ENCODE measurements at regions not wholly inside any gene's neighbourhood (a gene's known extent, or its start where the extent isn't known, plus 50 kb on each side); places are given as distances from the start of the nearest gene placed in this dataset.
"Not testable (repeated sequence)": the region's sequence is repeated elsewhere in the genome, so short reads cannot be mapped to it uniquely, and the experiment has no call there.

DNA sequence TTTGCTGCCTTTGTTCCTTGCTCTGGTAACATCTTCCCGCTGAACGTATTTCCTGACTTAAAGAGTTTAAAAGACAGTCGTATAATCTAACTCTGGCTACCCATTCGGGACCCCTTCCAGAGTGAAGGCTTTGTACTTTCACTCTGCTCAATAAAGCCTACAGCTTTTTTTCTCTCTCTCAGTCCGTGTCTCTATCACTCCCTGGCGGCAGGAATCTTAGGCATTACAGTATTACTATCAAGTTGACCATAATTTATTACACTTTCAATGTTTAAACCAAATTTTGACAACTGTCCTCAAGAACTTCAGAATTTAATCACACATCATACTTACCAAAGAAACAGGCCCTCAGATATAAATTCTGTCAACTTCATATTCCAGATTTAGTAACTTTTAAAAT is 967.9 kb downstream of the FSCB start:
- DNase-seq (ENCODE audit: low read depth), result peak; percentile 54

DNA sequence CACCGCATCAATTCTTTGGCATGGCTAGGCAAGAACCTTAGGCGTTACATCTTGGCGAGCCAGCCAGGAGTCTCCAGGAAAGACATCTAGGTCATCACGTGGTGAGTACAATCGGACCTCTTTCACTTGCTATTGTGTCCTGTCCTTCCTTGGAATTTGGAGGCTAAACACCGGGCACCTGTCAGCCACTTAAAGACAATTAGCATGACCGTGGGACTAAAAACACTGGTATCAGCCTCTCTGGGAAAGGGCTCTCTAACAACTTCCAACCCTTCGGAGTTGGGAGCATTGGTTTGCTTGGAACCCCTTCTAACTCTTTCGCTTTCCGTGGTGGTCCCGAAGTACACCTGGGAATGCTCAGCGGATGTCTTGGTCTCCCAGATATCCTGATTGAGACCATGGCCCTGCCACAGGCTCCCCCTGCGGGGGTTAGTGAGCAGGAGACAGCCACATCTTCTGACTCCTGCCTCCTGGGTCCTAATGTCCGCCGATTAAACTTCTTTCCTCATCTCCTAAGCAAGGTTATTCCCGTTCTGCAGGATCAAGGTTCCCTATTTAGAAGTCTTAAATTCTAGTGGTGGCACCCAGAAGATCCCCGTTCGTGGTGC is 971.7 kb downstream of the FSCB start:
- DNase-seq (ENCODE audit: low read depth), result no peak

DNA sequence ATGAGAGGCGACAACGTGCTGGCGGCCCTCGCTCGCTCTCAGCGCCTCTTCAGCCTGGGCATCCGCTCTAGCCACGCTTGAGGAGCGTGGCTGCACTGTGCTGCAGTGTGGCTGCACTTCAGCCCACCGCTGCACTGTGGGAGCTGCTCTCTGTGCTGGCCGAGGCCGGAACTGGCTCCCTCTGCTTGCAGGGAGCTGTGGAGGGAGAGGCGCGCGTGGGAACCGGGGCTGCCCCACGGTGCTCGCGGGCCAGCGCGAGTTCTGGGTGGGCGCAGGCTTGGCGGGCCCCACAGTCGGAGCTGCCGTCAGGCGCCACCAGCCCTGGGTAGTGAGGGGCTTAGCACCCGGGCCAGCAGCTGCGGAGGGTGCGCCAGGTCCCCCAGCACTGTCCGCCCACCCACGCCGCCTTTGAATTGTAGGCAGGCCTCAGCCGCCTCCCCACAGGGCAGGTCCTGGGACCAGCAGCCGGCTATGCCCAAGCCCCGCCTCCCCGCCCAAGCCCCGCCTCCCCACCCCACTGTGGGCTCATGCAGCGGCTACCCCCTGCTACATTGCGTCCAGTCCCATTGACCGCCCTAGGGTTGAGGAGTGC is 974.2 kb downstream of the FSCB start:
- DNase-seq (ENCODE audit: low read depth), result no peak

DNA sequence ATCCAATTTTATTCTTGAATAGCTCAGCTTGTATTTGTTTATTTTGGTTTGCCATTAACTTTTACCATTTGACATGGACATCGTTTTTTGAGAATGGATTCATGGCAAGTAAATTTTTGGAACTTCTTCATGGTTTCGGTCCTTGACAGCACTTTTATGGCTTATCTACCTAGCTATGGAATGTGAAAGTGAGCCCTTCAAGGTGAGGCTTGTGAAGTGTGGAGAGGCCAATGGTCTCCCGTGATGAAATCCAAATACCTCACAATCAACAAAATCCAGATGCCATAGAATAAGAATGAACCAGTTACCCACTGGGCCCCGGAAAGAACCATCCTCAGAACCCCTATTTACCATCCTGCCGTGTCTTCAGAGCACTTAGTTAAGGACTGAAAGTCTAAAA is 978.8 kb downstream of the FSCB start:
- no peak for DNase-seq (ENCODE audit: low read depth)

DNA sequence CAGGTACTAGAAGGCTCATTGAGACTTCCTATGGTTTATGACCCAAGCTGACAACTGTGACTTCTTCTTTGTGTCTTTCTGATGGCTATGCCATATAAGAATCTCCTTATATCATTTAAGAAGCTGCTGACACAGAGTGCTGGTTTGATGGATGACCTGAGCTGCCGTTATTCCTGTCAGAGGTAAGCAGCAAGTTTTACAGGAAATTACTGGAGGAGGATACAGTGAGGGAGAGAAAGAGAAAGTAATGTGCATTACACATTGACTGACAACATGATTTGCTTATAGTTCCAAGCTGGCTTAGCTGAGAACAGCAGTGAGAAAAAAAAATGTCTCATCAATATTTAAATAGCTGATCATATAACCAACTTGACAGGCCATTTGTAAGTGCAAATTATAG is 981.4 kb downstream of the FSCB start:
- no peak for DNase-seq (ENCODE audit: low read depth)

DNA sequence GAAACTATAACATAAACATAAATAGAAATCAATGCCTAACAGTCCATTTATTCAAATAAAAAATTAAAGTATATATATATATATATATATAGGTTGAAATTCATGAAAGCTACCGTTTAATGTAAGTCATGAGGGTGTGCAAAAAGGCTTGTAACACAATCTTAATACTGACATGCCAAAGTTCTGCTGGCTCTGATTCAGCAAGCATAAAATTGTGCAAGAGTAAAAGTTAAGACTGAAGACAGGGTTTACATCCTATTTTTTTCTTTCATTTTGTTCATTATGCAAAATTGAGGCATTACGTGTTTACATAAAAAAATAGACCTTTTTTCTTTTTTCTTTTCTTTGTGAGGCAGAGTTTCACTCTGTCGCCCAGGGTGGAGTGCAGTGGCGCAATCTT is 984.2 kb downstream of the FSCB start:
- no peak for DNase-seq (ENCODE audit: low read depth)

DNA sequence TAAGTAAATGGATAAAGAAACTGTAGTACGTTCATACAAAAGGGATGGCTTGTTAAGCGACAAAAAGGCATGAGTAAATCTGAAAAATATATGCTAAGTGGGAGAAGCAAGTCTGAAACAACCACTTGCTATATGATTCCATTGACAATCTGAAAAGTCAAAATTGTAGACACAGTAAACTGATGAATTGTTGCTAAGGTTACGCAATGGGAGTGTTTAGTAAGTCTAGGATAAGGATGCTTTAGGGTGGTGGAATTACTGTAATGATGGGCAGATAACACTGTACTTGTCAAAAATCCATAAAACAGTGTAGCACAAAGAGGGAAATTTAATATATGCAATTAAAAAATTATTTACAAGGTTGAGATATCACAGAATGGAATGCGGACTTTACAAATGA is 984.9 kb downstream of the FSCB start:
- no peak for DNase-seq (ENCODE audit: low read depth)

DNA sequence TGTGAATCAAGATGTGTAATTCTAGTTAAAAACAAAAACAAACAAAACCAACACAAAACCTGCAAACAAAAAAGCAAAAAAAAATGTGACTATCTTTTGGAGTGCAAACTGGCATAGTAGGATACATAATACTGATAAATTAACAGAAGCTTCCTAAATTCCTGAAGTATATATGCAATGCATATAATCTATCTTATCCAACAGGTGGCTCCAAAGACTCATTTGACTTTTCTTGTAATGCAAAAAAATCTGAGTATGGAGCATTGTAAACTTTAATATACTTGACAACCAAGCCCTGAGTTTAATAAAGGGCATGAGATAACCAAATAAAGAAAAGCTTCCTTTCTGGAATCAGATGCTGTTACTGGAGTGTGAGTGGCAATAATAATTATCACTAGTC is 1003.6 kb downstream of the FSCB start:
- no peak for DNase-seq (ENCODE audit: low read depth)

DNA sequence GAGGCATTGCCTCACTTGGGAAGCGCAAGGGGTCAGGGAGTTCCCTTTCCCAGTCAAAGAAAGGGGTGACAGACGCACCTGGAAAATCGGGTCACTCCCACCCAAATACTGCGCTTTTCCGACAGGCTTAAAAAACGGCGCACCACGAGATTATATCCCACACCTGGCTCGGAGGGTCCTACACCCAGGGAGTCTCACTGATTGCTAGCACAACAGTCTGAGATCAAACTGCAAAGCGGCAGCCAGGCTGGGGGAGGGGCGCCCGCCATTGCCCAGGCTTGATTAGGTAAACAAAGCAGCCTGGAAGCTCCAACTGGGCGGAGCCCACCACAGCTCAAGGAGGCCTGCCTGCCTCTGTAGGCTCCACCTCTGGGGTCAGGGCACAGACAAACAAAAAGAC is 1014.7 kb downstream of the FSCB start:
- DNase-seq (ENCODE audit: low read depth), result not testable (repeated sequence)

DNA sequence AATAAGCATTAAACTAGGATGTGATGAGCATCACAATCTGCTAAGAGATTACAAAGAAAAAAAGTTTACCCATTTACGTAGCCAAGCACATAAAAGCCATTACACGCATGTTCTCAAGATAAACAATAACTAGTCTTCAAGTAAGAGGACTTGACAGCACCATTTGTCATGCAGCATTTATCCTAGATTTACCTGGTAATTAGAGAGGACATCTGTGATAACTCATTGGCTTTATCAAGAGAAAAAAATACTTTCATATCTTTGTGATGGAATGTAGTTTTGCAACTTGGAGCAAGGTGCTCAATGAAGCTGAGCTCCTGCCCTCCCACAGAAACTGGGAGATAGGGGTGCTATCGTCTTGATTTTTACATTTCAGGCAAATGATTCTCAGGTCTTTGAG is 1023.7 kb downstream of the FSCB start:
- DNase-seq (ENCODE audit: low read depth), result peak; percentile 3

DNA sequence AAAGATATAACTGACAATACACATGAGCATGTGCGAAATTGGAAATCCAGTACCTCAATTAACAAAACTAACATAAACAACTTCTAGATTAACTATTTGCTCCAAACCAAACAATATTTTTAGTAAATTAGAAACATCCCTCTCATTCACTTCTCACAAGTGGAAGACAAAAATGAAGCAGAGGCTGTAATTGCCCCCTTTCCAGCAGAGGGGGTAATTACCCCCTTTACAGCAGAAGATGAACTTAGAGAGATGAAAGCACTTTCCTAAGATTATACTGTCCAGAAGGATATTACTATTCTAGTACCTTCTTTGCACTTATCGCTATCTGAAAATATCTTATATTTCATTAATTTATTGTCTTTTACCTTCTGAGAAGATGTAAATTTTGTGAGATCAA is 1025.2 kb downstream of the FSCB start:
- no peak for DNase-seq (ENCODE audit: low read depth)

DNA sequence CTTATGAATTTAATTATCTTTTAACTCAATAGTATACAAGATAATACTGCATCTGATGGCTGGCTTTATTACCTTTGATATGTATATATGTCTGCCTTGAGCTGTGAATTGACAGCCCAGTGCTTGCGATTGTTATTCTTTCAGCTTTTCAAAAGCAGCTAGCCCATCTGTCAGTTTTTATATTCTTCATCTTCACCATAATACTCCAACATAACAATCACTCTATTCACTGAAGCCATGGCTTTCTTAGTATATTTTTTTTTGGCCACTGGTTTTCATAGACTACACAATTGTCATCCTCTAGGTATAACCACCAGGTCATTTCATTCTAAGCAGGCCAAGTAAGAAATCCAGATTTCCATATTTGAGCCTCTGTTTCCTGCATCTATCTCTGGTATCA is 1026.1 kb downstream of the FSCB start:
- no peak for DNase-seq (ENCODE audit: low read depth)

DNA sequence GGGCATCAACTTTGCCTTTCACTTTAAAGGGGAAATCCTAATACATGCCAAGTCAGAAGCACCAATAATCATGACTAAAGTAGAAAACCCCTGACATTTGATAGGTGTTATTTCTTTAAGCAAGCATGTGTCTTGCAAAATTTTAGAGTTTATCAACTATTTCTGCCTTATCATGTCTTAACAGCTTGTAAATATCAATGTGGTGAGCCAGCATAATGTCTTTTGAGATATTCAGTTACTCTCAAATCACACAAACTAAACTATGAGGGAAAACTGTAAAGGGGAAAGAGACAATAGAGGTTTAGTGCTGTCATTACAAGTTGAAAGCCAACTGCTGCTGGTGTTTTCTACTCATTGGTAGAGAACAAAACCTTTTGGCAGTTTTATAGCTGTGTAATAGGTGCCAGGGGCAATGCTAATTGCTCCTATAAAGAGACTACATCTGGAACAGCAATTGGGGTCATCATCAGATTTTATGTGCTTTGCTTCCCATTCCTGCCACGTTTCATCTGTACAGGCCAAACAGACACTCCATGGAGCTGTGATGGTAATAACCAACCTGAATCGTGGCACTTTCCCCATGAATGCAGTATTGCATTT is 1027.4 kb downstream of the FSCB start:
- DNase-seq (ENCODE audit: low read depth), result no peak

DNA sequence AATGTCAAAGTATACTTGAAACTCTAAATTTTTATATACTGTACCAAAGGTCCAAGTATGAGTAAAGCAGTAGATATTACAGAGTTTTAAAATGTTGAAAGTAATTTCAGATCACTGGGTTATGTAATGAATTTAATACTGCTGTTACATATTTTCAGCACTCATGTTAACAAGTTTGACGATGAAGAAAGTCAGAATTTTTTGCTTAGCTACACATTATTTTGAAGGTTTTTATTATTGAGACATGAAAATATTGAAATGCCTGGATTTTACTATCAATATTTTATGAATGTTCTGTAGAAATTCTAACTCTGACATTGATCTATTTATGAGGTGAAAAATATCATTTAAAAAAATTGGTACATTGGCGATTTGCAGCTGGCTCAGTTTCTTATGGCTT is 1030.3 kb downstream of the FSCB start:
- DNase-seq (ENCODE audit: low read depth), result no peak

DNA sequence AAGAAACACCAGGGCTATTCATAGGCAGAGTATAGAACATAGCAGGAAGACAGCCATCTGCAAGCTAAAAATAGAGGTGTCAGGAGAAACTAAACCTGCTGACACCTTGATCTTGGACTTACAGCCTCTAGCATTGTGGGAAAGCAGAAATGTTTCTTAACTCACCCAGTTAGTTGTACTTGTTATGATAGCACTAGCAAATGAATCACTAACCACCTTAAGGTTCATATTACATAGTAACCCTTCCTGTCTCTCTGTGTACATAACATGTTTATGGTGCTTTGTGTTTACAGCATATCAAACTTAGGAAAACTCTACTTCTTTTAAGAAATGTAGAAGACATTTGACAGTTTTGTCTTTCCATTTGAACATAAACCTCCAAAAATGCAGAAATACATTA is 1031.3 kb downstream of the FSCB start:
- DNase-seq (ENCODE audit: low read depth), result peak; percentile 12

DNA sequence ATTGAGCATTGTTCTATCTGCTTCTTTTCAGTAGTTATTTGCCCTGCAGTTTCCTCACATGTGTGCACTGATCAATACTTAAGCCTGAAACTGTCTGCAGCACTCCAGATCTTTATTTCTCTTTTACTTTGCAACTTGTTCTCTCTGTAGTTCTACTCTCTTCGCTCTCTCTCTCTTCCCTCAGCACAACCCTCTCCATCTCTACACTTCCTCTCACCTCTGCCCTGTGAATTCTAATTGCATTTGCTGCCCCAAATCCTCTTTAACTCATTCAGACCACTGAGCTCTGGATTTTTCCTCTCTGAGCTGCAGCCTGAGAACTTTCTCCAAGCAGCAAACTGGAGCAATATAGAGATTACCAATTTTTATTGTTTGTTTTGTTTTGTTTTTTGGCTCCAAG is 1035.5 kb downstream of the FSCB start:
- DNase-seq (ENCODE audit: low read depth), result no peak

DNA sequence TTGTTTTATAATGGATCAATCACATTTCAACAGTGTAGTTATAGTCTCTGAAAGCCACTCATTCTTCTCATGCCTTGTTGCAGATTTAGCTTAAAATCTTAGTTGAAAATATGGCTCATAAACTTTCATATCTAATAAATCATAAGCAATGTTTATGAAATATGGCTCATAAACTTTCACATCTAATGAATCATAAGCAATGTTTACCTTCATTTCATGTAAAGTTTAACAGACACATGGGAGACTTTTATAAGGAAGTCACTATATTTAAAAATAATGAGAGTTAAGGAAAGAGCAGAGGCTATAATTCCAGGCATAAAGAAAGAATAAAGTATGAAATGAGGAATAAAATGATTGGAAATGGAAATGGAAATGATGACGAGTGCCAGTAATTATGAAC is 1042.1 kb downstream of the FSCB start:
- no peak for DNase-seq (ENCODE audit: low read depth)

DNA sequence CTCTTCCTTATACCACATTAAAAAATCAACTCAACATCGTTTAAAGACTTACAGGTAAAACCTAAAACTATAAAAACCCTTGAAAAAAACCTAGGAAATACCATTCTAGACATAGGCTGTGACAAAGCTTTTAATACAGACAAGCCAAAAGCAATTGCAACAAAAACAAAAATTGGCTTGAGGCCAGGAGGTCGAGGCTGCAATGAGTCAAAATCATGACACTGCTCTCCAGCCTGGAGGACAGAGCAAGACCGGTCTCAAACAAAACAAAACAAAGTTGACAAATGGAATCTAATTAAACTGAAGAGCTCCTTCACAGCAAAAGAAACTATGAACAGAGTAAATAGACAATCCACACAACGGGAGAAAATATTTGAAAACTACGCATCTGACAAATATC is 1057.8 kb downstream of the FSCB start:
- DNase-seq (ENCODE audit: low read depth), result peak; percentile 10

DNA sequence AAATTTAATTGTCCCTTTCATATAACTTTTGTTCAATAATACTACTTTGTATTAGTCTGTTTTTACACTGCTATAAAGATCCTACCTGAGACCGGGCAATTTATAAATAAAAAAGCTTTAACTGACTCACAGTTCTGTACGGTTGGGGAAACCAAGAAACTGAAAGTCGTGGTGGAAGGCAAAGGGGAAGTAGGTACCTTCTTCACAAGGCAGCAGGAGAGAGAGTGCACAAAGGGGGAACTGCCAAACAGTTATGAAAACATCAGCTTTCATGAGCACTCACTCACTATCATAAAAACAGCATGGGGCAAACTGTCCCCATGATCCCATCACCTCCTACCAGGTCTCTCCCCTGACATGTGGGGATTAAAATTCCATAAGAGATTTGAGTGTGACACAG is 1069.0 kb downstream of the FSCB start:
- no peak for DNase-seq (ENCODE audit: low read depth)

DNA sequence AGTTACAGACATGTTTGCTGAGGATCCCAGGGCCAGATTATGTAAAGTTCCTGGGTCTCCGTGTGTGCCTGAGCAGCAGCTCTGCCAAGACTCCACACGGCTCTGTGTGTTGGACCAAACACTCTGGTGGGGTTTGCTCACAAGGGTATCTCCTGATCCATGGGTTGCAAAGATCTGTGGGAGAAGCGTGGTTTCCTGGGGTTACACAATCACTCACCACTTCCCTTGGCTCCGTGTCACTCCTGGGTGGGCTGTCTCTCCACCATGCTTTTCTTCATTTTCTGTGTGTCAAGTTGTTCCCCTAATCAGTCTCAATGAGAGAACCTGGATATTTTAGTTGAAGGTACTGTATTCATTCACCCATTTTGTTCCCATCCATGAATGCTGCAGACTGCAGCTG is 1088.8 kb downstream of the FSCB start:
- peak; percentile 7 for DNase-seq (ENCODE audit: low read depth)

DNA sequence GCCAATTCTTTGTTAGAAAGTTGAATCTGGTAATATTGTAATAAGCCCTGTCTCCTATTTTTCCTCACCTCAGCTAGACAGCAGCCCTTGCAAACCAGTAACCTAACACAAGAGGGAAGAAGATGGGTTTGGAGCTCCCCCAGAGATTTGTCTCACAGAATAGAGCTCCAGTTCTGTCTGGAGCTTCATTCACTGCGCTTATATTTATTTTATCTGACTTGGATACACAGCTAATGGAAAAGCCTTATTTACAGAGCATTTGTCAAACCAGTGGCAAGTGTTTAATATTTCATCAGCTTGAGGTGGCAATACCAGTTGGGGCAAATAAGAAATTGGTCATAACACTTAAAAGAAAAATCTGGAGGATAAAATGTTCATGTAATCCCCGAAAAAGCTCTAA is 1094.0 kb downstream of the FSCB start:
- no peak for DNase-seq (ENCODE audit: low read depth)

DNA sequence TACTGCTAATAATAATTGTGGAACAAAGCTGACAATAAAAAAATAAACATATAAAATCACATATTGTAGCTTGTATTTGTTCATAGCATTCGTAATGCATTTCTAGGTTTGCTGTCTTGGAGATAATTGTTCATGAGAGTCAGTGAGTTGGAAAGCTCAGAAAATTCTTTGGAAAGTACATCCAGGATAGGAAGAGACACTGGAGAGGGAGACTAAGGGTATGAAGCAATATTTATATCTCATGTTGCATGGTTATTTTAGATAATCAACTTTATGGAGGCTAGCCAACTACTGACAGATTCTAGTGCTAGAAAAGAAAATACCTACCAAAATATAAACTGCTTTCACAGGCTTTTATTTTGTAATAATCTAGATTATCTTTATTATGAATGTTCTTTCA is 1095.2 kb downstream of the FSCB start:
- peak; percentile 70 for DNase-seq (ENCODE audit: low read depth)

DNA sequence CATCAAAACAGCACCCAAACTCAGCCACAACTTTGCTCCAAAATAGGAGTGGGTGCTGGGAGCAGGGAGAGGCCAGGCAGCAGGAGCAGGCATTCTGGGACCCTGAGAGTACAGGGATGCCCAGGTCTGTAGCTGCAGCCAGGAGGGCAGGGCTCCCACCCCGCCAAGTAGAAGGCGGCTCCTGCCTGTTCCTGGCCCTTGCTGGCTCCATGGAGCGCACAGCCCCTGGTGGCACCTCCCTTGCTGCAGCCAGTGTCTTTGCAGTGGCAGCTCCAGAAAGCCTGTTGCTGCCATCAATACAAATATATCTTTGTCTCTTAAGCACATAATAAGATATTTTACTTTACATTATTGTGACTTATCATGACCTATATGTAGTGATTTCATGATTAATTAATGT is 1096.5 kb downstream of the FSCB start:
- no peak for DNase-seq (ENCODE audit: low read depth)

DNA sequence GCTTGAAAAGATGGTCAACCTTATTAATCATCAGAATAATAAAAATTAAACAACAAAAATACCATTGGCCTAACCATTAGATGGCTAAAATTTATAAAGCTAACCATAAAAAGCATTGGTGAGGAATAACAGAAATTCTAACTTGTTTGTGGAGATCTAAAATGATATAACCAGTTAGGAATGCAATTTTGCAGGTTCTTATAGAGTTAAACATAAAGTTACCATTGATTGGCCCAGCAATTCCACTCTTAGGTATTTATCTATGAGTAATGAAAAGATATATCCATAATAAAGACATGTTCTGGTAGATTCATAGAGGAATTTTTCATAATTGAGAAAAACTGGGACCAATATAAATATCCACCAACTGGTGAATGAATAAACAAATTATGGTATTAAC is 1098.6 kb downstream of the FSCB start:
- no peak for DNase-seq (ENCODE audit: low read depth)
